ENCODE measurements at regions not wholly inside any gene's neighbourhood (a gene's known extent, or its start where the extent isn't known, plus 50 kb on each side); places are given as distances from the start of the nearest gene placed in this dataset.

GRCh38 chr5:88377705-88378656, 109.3 kb upstream of the TMEM161B start:
- no peak for TF ChIP-seq ASH2L (IDR thresholded peaks at IDR 0.05; ENCODE audit: low read length)
- TF ChIP-seq TCF12 (IDR thresholded peaks at IDR 0.05; ENCODE audit: low read depth, low read length) = no peak
- TF ChIP-seq EZH2 (IDR thresholded peaks at IDR 0.05; ENCODE audit: low read depth, low read length, severe bottlenecking) = no peak
- TF ChIP-seq CTCF (IDR thresholded peaks at IDR 0.05; ENCODE audit: control extremely low read depth in 1 of 3, insufficient read depth in 1 of 3, low read depth in 1 of 3, low read length in 3 of 3) = no peak
